HG03460 (cell line): ENCODE measurements at regions not wholly inside any gene's neighbourhood (a gene's known extent, or its start where the extent isn't known, plus 50 kb on each side); places are given as distances from the start of the nearest gene placed in this dataset.
"Not testable (repeated sequence)": the region's sequence is repeated elsewhere in the genome, so short reads cannot be mapped to it uniquely, and the experiment has no call there.

Source experiments
- ATAC-seq: cut with Tn5 transposase; IDR thresholded peaks from one replicate; pipeline ENCODE4 v1.9.1; 2021; ENCODE audit not compliant: unreplicated experiment

GRCh38 chr22:25504017-25504416 is 60.5 kb upstream of the GRK3 start:
- ATAC-seq = not testable (repeated sequence)

GRCh38 chr22:25508161-25508560 is 56.3 kb upstream of the GRK3 start:
- ATAC-seq = no peak

- no peak for ATAC-seq
Measured at GRCh38 chr22:25508761-25509321, 55.6 kb upstream of the GRK3 start.

- no peak for ATAC-seq
Measured at GRCh38 chr22:25509374-25509791, 55.1 kb upstream of the GRK3 start.

- no peak for ATAC-seq
Measured at GRCh38 chr22:25510876-25511275, 53.6 kb upstream of the GRK3 start.

GRCh38 chr22:25511725-25512124 is 52.8 kb upstream of the GRK3 start:
- no peak for ATAC-seq

- no peak for ATAC-seq
Measured at GRCh38 chr22:25514436-25515180, 49.9 kb upstream of the GRK3 start.
